AG10803 (cell line): ENCODE measurements at regions not wholly inside any gene's neighbourhood (a gene's known extent, or its start where the extent isn't known, plus 50 kb on each side); places are given as distances from the start of the nearest gene placed in this dataset.

Experiments used
- DNase-seq: peaks from one replicate; pipeline ENCODE4 v3.0.0; 2010; ENCODE audit warnings: low read depth
- H3K4me3 ChIP-seq: 2 replicates; pipeline ENCODE4 v1.5.1; 2011; ENCODE audit warnings: mild to moderate bottlenecking, low read length, control low read depth
- CTCF ChIP-seq: conservative IDR thresholded peaks from 2 replicates; pipeline ENCODE4 v1.5.1; 2011; ENCODE audit warnings: mild to moderate bottlenecking, low read length, control low read depth, inconsistent platforms

- TF ChIP-seq CTCF: no peak
- no peak overlapping the region for H3K4me3 ChIP-seq
- no peak for DNase-seq
Observed at GRCh38 chr5:68534956-68535520, 319.5 kb downstream of the PIK3R1 start.

- no peak for TF ChIP-seq CTCF
- DNase-seq: no peak
- no peak overlapping the region for H3K4me3 ChIP-seq
Observed at GRCh38 chr5:68538814-68539420, 323.4 kb downstream of the PIK3R1 start.

- no peak for TF ChIP-seq CTCF
- no peak overlapping the region for H3K4me3 ChIP-seq
- DNase-seq: no peak
Observed at GRCh38 chr5:68540798-68541590, 325.4 kb downstream of the PIK3R1 start.

GRCh38 chr5:68542207-68542606, 326.7 kb downstream of the PIK3R1 start:
- no peak for DNase-seq
- no peak overlapping the region for H3K4me3 ChIP-seq
- no peak for TF ChIP-seq CTCF

GRCh38 chr5:68543212-68543611, 327.7 kb downstream of the PIK3R1 start:
- DNase-seq: no peak
- no peak overlapping the region for H3K4me3 ChIP-seq
- TF ChIP-seq CTCF: no peak

- TF ChIP-seq CTCF: no peak
- H3K4me3 ChIP-seq: no peak overlapping the region
- DNase-seq: no peak
Observed at GRCh38 chr5:68544091-68544647, 328.6 kb downstream of the PIK3R1 start.
